Stomach smooth muscle (tissue), 2 donors: ENCODE measurements at regions not wholly inside any gene's neighbourhood (a gene's known extent, or its start where the extent isn't known, plus 50 kb on each side); places are given as distances from the start of the nearest gene placed in this dataset.
"Not testable (repeated sequence)": the region's sequence is repeated elsewhere in the genome, so short reads cannot be mapped to it uniquely, and the experiment has no call there.

Source experiments
- H3K27ac ChIP-seq: one replicate; pipeline ENCODE4 v1.7.0; 2013; ENCODE audit warnings: mild to moderate bottlenecking, low read length, inconsistent platforms
- H3K27me3 ChIP-seq, 2 donors: one replicate each; pipeline ENCODE4 v1.7.0; 2013; ENCODE audit warnings: low read length in 2 of 2; ENCODE audit not compliant: insufficient read depth in 2 of 2, control insufficient read depth in 1 of 2
- H3K36me3 ChIP-seq, 2 donors: one replicate each; pipeline ENCODE4 v1.7.0; 2013; ENCODE audit warnings: low read length in 2 of 2; ENCODE audit not compliant: control insufficient read depth in 2 of 2, insufficient read depth in 2 of 2
- H3K4me1 ChIP-seq: one replicate; pipeline ENCODE4 v1.7.0; 2013; ENCODE audit warnings: low read length; ENCODE audit not compliant: control insufficient read depth, insufficient read depth
- H3K4me3 ChIP-seq, 2 donors: one replicate each; pipeline ENCODE4 v1.7.0; 2013; ENCODE audit warnings: low read length in 2 of 2
- H3K9ac ChIP-seq, 2 donors: one replicate each; pipeline ENCODE4 v1.7.0; 2013; ENCODE audit warnings: low read length in 2 of 2, mild to moderate bottlenecking in 1 of 2
- H3K9me3 ChIP-seq, 2 donors: one replicate each; pipeline ENCODE4 v1.7.0; 2013; ENCODE audit warnings: low read length in 2 of 2; ENCODE audit not compliant: control insufficient read depth in 2 of 2
- donor health status: healthy.
- donor health status: Pancreatic carcinoma.

- Histone ChIP-seq H3K9ac (no peak overlapping the region), H3K9me3 (no peaks in the 10 kb centered on the region), H3K27me3 (no peaks in the 10 kb centered on the region), H3K4me3 (no peak overlapping the region), H3K36me3 (no peaks in the 10 kb centered on the region), H3K4me1 (no peaks in the 10 kb centered on the region), H3K27ac (no peak overlapping the region)
Measured at GRCh38 chr5:17105744-17106418, 111.5 kb upstream of the BASP1 start.

DNA sequence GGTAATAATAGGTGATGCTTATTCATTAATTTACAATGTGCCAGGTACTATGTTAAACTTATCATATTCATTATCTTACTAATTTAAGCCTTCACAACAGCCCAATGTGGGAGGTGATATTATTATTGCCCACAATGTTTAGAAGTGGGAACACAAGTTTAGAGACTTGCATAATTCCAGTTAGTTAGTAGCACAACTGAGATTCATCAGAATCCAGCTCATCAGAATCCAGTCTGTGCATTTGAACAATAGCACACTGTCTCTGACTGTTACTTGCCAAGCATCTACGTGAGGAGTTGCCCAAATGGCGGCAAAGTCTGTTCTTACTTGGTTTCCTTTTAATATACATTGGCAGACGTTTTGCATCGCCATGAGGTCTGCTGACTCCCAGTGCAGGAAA lies 110.9 kb upstream of the BASP1 start:
- no peaks in the 10 kb centered on the region for H3K4me1 ChIP-seq
- no peak overlapping the region for H3K4me3 ChIP-seq
- no peak overlapping the region for H3K9ac ChIP-seq
- H3K9me3 ChIP-seq = no peaks in the 10 kb centered on the region
- H3K27me3 ChIP-seq = no peaks in the 10 kb centered on the region
- no peaks in the 10 kb centered on the region for H3K36me3 ChIP-seq
- H3K27ac ChIP-seq = no peak overlapping the region

DNA sequence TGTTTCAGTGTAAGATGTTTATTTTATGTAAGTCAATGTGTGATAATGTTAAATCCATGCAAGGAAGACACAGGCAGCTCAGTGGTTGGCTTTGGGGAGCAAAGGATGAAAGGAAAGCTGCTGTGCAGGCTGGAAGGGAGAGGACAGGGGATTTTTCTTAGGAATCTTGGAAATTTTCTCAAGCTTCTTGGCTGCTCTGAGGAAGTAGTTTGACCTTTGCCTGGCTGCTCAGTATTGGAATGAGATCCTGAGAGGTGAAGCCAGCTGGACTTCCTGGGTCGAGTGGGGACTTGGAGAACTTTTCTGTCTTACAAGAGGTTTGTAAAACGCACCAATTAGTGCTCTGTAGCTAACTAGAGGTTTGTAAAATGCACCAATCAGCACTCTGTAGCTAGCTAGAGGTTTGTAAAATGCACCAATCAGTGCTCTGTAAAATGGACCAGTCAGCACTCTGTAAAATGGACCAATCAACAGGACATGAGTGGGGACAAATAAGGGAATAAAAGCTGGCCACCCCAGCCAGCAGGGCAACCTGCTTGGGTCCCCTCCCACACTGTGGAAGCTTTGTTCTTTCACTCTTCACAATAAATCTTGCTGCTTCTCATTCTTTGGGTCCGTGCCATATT lies 105.2 kb upstream of the BASP1 start:
- not testable (repeated sequence) for H3K4me1 ChIP-seq, H3K4me3 ChIP-seq, H3K36me3 ChIP-seq, H3K9ac ChIP-seq, H3K9me3 ChIP-seq, H3K27ac ChIP-seq, H3K27me3 ChIP-seq

GRCh38 chr5:17113174-17113958 lies 104.1 kb upstream of the BASP1 start:
- H3K4me1 ChIP-seq = no peaks in the 10 kb centered on the region
- no peaks in the 10 kb centered on the region for H3K9me3 ChIP-seq
- no peak overlapping the region for H3K9ac ChIP-seq
- no peak overlapping the region for H3K4me3 ChIP-seq
- no peaks in the 10 kb centered on the region for H3K36me3 ChIP-seq
- no peak overlapping the region for H3K27ac ChIP-seq
- no peaks in the 10 kb centered on the region for H3K27me3 ChIP-seq

GRCh38 chr5:17114233-17114632 lies 103.2 kb upstream of the BASP1 start:
- Histone ChIP-seq H3K9ac (no peak overlapping the region), H3K4me1 (no peaks in the 10 kb centered on the region), H3K9me3 (no peaks in the 10 kb centered on the region), H3K4me3 (no peak overlapping the region), H3K27ac (no peak overlapping the region), H3K36me3 (no peaks in the 10 kb centered on the region), H3K27me3 (no peaks in the 10 kb centered on the region)

DNA sequence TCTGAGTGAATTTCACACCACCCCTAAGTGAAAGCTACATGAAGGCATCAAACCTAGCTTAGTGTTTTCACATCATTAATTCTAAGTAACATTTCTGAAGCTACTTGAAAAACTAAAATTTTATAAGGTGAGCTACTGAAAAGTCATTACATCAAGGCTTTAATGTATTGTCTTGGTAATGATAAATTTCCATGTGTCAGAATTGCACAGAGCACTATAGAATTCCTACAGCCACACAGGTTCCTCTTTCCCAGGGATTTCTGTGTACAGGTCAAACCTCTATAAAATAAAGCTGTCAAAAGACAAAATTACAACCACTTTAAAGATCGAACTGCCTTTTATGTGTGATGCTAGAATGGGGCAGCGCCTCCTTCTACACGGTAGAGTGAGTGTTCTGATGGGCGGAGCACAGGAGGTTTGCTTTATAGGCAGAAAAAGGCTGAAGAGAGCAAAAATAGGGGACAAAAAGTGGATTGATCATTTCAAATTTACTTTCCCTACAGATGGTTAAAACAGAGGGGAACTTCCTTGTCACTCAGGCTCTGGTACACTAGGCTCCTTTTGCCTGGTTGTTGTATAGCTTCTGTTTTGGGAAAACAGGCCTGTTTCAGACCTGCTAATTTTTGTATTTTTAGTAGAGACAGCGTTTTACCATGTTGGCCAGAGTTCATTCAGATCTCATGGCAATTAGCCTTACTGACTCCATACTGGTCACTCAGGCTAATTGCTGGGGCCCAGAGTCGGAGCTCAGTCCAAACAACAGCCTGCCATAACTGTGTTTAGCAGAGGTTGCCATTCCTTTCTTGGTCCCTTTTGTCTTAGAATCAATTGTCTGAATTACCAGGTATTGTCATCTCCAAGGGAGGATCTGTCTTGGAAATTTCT lies 102.5 kb upstream of the BASP1 start:
- H3K27ac ChIP-seq = no peak overlapping the region
- H3K4me3 ChIP-seq = no peak overlapping the region
- H3K4me1 ChIP-seq = no peaks in the 10 kb centered on the region
- H3K9me3 ChIP-seq = no peaks in the 10 kb centered on the region
- H3K36me3 ChIP-seq = no peaks in the 10 kb centered on the region
- H3K27me3 ChIP-seq = no peaks in the 10 kb centered on the region
- no peak overlapping the region for H3K9ac ChIP-seq

DNA sequence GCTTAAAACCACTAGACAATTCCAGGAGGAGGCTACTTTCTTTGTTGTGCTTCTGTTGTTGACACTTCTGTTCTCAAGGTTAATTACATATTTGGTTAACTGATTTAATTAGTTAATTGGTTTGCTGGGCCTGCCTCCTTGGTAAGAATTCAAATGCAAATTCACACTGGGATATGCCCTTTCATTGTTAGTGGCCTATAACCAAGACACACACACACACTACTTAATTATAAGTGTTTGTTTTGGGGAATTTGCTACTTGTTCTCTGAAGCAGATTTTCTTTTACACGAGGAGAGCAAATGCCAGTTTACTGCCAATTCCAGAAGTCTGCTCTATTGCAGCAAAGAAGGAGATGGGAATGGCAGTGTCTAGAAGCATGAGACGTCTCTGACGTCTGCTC lies 101.6 kb upstream of the BASP1 start:
- no peaks in the 10 kb centered on the region for H3K27me3 ChIP-seq
- no peaks in the 10 kb centered on the region for H3K9me3 ChIP-seq
- H3K4me1 ChIP-seq = no peaks in the 10 kb centered on the region
- H3K4me3 ChIP-seq = no peak overlapping the region
- H3K9ac ChIP-seq = no peak overlapping the region
- H3K27ac ChIP-seq = no peak overlapping the region
- no peaks in the 10 kb centered on the region for H3K36me3 ChIP-seq

GRCh38 chr5:17118631-17119030 lies 98.8 kb upstream of the BASP1 start:
- H3K27ac ChIP-seq = no peak overlapping the region

GRCh38 chr5:17120209-17120608 lies 97.2 kb upstream of the BASP1 start:
- H3K9ac ChIP-seq = no peak overlapping the region
- H3K4me3 ChIP-seq = no peak overlapping the region
- H3K27ac ChIP-seq = no peak overlapping the region
- no peaks in the 10 kb centered on the region for H3K36me3 ChIP-seq
- no peaks in the 10 kb centered on the region for H3K4me1 ChIP-seq
- no peaks in the 10 kb centered on the region for H3K9me3 ChIP-seq
- H3K27me3 ChIP-seq = no peaks in the 10 kb centered on the region

More at GRCh38 chr5:17118631-17119030, 98.8 kb upstream of the BASP1 start:
- H3K36me3 ChIP-seq = no peaks in the 10 kb centered on the region
- H3K4me3 ChIP-seq = no peak overlapping the region
- H3K9ac ChIP-seq = no peak overlapping the region
- no peaks in the 10 kb centered on the region for H3K27me3 ChIP-seq
- H3K9me3 ChIP-seq = no peaks in the 10 kb centered on the region
- H3K4me1 ChIP-seq = no peaks in the 10 kb centered on the region

DNA sequence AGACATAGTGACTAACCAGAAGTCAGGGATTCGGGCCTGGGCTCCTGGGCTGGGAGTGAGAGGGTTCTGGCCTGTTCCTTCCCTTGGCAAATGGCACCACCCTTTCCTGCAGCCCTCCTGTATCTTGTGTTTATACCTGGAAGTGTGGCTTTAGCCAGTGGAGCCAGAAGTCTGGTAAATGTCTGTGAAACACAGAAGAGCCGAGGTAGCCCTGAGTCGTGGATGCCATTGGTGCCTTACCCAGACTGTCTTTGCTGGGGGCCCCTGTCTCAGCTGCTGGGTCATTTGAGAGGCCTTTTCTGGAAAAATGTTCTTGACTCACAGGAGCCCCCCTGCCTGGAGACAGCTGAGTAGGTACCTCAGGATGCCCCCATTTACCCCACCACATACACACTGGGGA lies 95.7 kb upstream of the BASP1 start:
- no peak overlapping the region for H3K4me3 ChIP-seq
- H3K36me3 ChIP-seq = no peaks in the 10 kb centered on the region
- H3K4me1 ChIP-seq = no peaks in the 10 kb centered on the region
- no peak overlapping the region for H3K9ac ChIP-seq
- H3K9me3 ChIP-seq = no peaks in the 10 kb centered on the region
- H3K27me3 ChIP-seq = no peaks in the 10 kb centered on the region
- no peak overlapping the region for H3K27ac ChIP-seq
